Stomach (tissue), 8 donors: ENCODE measurements at regions not wholly inside any gene's neighbourhood (a gene's known extent, or its start where the extent isn't known, plus 50 kb on each side); places are given as distances from the start of the nearest gene placed in this dataset.

Source experiments
- DNase-seq, 2 donors: peaks; one replicate each; pipeline versions ENCODE4 v3.0.0 to v3.0.0-alpha.2; 2013 to 2019
- H3K27ac ChIP-seq, 5 donors: fragments of 200-600 bp in 4 of 5; sonication (generic) in 4 of 5; one replicate each; pipeline ENCODE4 v1.5.1; 2013 to 2019; ENCODE audit warnings: mild to moderate bottlenecking in 1 of 5, moderate library complexity in 1 of 5
- H3K27me3 ChIP-seq, 3 donors: fragments of 200-600 bp; sonication (generic); one replicate each; pipeline ENCODE4 v1.5.1; 2017 to 2019; ENCODE audit warnings: mixed run types in 1 of 3
- H3K36me3 ChIP-seq, 4 donors: fragments of 200-600 bp; sonication (generic); 1 replicate in 3 of 4; 2 replicates in 1 of 4; pipeline ENCODE4 v1.5.1; 2016 to 2019
- H3K4me1 ChIP-seq, 4 donors: fragments of 200-600 bp; sonication (generic); one replicate each; pipeline ENCODE4 v1.5.1; 2016 to 2019
- H3K4me3 ChIP-seq, 4 donors: fragments of 200-600 bp; sonication (generic) in 3 of 4; one replicate each; pipeline ENCODE4 v1.5.1; 2016 to 2019; ENCODE audit warnings: mild to moderate bottlenecking in 1 of 4
- H3K9me3 ChIP-seq, 4 donors: fragments of 200-600 bp; sonication (generic); one replicate each; pipeline ENCODE4 v1.5.1; 2016 to 2019
- CTCF ChIP-seq, 7 experiments: fragments of 450-650 bp in 4 of 7; fragments of 200-600 bp in 3 of 7; sonication (generic) in 3 of 7; IDR thresholded peaks; one replicate each; pipeline ENCODE4 v1.5.1; 2016 to 2019; ENCODE audit warnings: antibody characterized with exemption in 7 of 7, control low read depth in 2 of 7, mild to moderate bottlenecking in 1 of 7
- EP300 ChIP-seq: sonication (generic); formaldehyde crosslinking; IDR thresholded peaks from one replicate; pipeline ENCODE4 v1.6.1; 2017; ENCODE audit warnings: antibody characterized with exemption
- POLR2A ChIP-seq, 4 donors: fragments of 450-650 bp; IDR thresholded peaks; one replicate each; pipeline ENCODE4 v1.6.1; 2016; ENCODE audit warnings: antibody characterized with exemption in 4 of 4, control low read depth in 2 of 4, mild to moderate bottlenecking in 1 of 4, moderate library complexity in 1 of 4
- POLR2AphosphoS5 ChIP-seq, 3 donors: sonication (generic); formaldehyde crosslinking; IDR thresholded peaks; one replicate each; pipeline ENCODE4 v1.6.1; 2016; ENCODE audit warnings: antibody characterized with exemption in 3 of 3
- WGBS, 5 donors: extraction: QIAGEN DNeasy Blood & Tissue Kit in 3 of 5; methylation state at CpG; one replicate each; pipeline versions ENCODE4 v1.1.5 to v1.1.7; 2013 to 2018; 5-methylcytosine and 5-hydroxymethylcytosine counted together
- intact Hi-C: fragments of 100-400 bp; cut with DNase I; formaldehyde crosslinking; loops from one replicate; pipeline ENCODE4 v1.15.1; 2023; ENCODE audit warnings: low total_unique reads
- donor health status: healthy with polysubstance abuse.
- donor health status: Bipolar disorder and iron deficiency.
- donor health status: healthy.

- intact Hi-C loops, result no loop called here
- Histone ChIP-seq H3K36me3 (no peaks in the 10 kb centered on the region), H3K9me3 (no peaks in the 10 kb centered on the region), H3K27me3 (no peaks in the 10 kb centered on the region), H3K4me3 (no peak overlapping the region), H3K4me1 (no peaks in the 10 kb centered on the region), H3K27ac (no peak overlapping the region)
- no peak for DNase-seq
- no peak for TF ChIP-seq POLR2AphosphoS5 (IDR thresholded peaks at IDR 0.05)
- TF ChIP-seq POLR2A (IDR thresholded peaks at IDR 0.05), result no peak
- TF ChIP-seq CTCF (IDR thresholded peaks at IDR 0.05), result no peak
- no peak for TF ChIP-seq EP300
Observed at GRCh38 chr13:39232999-39233398, 194.7 kb downstream of the NHLRC3 start.

- intact Hi-C loops, result no loop called here
- H3K4me3 ChIP-seq, result no peak overlapping the region
Observed at GRCh38 chr13:39233519-39233918, 195.3 kb downstream of the NHLRC3 start.

GRCh38 chr13:39244561-39245230, 206.4 kb downstream of the NHLRC3 start:
- no peaks in the 10 kb centered on the region for H3K36me3 ChIP-seq
- TF ChIP-seq CTCF (IDR thresholded peaks at IDR 0.05) (no peak), POLR2AphosphoS5 (IDR thresholded peaks at IDR 0.05) (no peak), EP300 (no peak), POLR2A (IDR thresholded peaks at IDR 0.05) (no peak)
- H3K9me3 ChIP-seq, result no peaks in the 10 kb centered on the region
- no peaks in the 10 kb centered on the region for H3K27me3 ChIP-seq
- no peak overlapping the region for H3K27ac ChIP-seq
- intact Hi-C loops, result no loop called here
- no peak for DNase-seq
- no peaks in the 10 kb centered on the region for H3K4me1 ChIP-seq
- 39 to 68% (median 42%) methylated on average over 7 of the region's 7 CpGs for WGBS, 5 donors
- no peak overlapping the region for H3K4me3 ChIP-seq

More at GRCh38 chr13:39233519-39233918, 195.3 kb downstream of the NHLRC3 start:
- Histone ChIP-seq H3K27ac (no peak overlapping the region), H3K36me3 (no peaks in the 10 kb centered on the region), H3K27me3 (no peaks in the 10 kb centered on the region), H3K9me3 (no peaks in the 10 kb centered on the region), H3K4me1 (no peaks in the 10 kb centered on the region)
- TF ChIP-seq POLR2AphosphoS5 (IDR thresholded peaks at IDR 0.05) (no peak), CTCF (IDR thresholded peaks at IDR 0.05) (no peak), POLR2A (IDR thresholded peaks at IDR 0.05) (no peak), EP300 (no peak)
- WGBS, 5 donors, result 40 to 71% (median 51%) methylated on average over 3 of the region's 3 CpGs
- no peak for DNase-seq

GRCh38 chr13:39245688-39246087, 207.4 kb downstream of the NHLRC3 start:
- intact Hi-C loops, result no loop called here
- no peak overlapping the region for H3K27ac ChIP-seq
- H3K4me1 ChIP-seq, result no peaks in the 10 kb centered on the region
- H3K9me3 ChIP-seq, result no peaks in the 10 kb centered on the region
- H3K4me3 ChIP-seq, result no peak overlapping the region
- no peak for DNase-seq
- WGBS, 5 donors, result 75 to 84% (median 80%) methylated on average over 4 of the region's 4 CpGs
- H3K36me3 ChIP-seq, result no peaks in the 10 kb centered on the region
- TF ChIP-seq POLR2AphosphoS5 (IDR thresholded peaks at IDR 0.05) (no peak), CTCF (IDR thresholded peaks at IDR 0.05) (no peak), EP300 (no peak), POLR2A (IDR thresholded peaks at IDR 0.05) (no peak)
- H3K27me3 ChIP-seq, result no peaks in the 10 kb centered on the region
